ENCODE measurements at regions not wholly inside any gene's neighbourhood (a gene's known extent, or its start where the extent isn't known, plus 50 kb on each side); places are given as distances from the start of the nearest gene placed in this dataset.

DNA sequence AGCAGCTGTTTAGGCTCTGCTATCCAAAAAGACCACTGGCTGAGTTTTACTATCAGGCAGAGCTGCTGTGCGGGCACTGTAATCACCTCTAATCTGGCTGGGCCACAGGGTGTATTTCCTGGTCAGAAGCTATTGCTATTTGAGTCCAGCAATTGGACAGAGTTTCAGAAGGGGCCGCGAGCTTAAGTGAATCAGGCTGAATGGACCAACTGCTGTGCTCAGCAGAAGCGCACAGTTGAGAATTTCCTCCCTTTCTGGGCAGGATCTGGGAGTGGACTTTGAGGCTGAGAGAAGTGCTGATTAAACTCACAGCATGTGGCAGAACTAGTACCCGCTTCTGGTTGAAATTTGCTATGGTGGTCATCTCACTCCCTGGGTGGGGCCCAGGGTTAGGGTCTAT is 251.8 kb downstream of the INSIG2 start:
- no peak for DNase-seq (ENCODE audit: low read depth, low spot score)

GRCh38 chr2:118339386-118339785 is 251.1 kb downstream of the INSIG2 start:
- no peak for DNase-seq (ENCODE audit: low read depth, low spot score)

DNA sequence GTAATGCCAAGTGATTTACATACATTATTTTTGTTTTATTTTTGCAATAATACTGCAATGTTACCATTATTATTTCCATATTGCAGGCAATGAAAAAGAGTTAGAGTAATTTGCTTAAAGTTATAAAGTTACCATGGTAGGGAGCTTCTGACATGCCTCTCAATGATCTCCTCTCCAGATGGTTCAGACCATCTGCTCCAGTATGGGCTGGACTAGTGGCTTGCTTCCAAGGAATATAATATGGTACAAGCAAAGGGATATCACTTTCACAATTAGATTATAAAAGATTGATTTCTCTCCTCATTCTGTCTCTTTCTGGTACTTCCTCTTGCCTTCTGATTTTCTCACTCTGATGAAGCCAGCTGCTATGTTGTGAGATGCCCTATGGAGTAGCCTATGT is 245.4 kb downstream of the INSIG2 start:
- DNase-seq (ENCODE audit: low read depth, low spot score): no peak

- DNase-seq (ENCODE audit: low read depth, low spot score): no peak
These were observed 237.2 kb downstream of the INSIG2 start for GRCh38 chr2:118325321-118325955.

DNA sequence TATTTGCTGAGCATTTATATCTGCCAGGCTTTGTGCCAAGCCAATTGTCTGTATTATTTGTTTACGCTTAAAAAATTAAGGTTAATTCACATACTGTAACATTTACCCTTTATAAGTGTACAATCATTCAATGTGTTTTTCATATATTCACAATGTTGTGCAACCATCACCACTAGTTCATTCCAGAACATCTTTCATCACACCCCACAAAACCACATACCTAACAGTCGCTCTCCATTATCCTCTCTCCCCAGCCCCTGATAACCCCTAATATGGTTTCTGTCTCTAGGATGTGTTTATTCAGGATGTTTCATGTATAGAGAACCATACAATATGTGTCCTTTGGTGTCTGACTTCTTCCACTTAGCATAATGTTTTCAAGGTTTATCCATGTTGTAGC is 234.1 kb downstream of the INSIG2 start:
- DNase-seq (ENCODE audit: low read depth, low spot score): no peak

DNA sequence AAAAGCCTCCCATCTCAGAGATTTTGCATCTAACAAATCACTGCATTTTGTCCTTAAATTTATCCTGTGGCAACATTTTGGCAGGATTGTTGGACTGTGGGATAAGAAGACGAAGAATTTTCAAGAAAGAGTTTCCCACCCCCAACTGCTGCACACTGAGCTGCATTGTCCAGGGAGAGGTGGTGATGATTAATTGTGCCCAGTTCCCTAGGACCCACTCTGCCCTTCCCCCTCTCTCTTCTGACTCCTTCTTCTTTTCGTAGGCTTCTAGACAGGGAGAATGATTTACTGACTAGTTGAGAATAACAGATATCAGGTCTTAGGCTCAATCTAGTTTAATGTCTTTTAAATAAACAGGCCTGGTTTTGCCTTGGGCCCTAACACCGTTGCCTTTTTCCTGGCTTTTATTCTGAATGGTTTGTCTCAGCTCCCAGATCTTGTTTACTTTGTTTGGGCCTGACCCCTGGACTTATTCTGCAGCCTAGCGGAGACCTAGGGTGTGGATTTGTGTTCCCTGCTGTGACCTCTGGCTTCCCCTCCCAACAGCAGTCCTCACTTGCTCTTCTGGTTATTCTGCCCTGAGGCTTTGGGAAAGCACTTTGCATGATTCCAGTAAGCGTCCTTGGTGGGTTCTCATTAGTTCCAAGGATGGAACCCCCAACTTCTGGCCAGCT is 233.3 kb downstream of the INSIG2 start:
- DNase-seq (ENCODE audit: low read depth, low spot score): no peak

DNA sequence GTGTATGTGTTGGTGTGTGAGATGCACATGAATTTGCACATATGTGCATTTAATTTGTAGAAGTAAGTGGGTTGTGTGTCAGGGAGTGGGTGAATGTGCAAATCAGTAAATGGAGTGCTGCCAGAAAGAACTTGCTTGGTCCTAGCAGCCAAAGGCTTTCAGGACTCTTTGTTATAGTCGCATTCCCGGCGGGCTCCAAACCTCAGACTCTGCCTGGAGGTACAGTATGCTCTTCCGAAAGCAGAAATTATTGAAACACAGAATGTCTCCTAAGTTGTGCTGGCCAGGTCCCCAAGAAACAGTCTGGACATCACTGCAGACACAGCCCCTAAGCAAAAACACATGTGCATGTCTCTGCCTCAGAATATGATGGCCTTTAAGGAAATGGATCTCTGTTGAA is 232.4 kb downstream of the INSIG2 start:
- DNase-seq (ENCODE audit: low read depth, low spot score): no peak

GRCh38 chr2:118320196-118320595 is 231.9 kb downstream of the INSIG2 start:
- DNase-seq (ENCODE audit: low read depth, low spot score): no peak

DNA sequence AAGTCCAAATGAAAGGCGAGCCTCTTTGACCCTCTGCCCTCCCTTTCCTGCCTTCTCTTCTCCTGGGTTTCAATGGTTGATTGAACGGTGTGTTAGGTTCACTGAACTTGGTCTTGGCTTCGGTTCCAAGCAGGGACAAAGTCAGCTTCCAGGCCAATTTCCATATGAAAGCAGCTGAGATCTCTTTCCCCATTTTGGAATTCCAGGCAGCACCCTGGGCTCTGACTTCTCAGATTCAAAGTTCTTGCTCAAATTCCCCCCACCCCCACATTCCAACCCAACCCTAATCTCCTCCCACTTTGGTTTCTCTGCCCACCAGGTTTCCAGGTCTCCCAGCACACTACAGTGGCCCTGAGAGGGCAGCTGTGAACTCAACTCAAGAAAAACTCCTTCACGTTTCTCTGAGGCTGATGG is 231.0 kb downstream of the INSIG2 start:
- no peak for DNase-seq (ENCODE audit: low read depth, low spot score)

DNA sequence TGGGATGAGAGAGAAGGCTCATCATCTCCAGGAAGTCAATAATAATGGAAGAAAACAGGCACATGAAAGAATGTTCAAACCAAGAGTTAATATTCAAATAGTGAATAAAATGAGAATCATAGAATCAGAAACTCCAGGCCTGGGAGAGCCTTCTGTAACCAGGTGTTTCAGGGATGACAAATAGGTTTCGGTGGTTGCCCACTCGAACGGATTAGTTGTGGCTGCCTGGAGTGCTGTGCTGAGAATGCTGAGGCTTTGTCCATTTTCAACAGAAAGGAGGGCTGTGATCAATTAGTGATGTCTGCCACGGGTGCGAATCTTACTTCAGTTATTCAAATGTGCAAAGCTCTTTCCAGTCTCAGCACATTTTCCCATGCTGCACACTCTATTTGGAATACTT is 227.3 kb downstream of the INSIG2 start:
- no peak for DNase-seq (ENCODE audit: low read depth, low spot score)

DNA sequence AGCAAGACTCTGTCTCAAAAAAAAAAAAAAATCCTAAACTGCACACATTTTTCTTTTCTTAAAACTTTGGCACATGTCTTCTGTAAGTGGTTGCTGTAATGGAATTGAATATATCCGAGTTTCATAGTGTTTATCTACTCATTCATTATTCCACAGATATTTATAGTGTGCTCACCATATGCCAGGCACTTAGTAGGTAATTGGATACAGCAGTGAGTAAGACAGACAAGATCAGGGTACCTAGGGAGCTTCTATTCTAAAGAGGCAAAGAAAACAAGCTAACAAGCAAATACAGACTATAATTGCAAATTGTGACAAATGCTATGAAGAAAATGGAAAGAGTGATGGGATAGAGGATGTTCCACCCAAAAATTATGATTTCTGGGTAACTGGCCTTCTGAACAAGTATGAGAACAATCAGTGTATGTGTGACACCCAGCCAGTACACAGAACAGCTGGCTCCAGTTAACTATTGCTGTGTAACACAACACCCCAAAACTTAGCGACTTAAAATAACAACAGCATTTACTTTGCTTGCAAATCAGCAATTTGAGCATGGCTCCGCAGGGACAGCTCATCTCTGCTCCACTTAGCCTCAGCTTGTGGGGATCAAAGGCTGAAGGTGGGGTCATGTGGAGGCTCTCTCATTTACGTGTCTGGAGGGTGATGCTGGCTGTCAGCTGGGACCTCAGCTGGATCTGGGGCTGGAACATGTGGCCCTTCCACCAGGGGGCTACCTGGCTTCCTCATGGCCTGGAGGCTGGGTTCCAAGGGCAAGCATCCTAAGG is 224.9 kb downstream of the INSIG2 start:
- no peak for DNase-seq (ENCODE audit: low read depth, low spot score)

- no peak for DNase-seq (ENCODE audit: low read depth, low spot score)
These were observed 222.6 kb downstream of the INSIG2 start for GRCh38 chr2:118310681-118311429.

- DNase-seq (ENCODE audit: low read depth, low spot score): peak; percentile 28
These were observed 221.8 kb downstream of the INSIG2 start for GRCh38 chr2:118309946-118310680.

DNA sequence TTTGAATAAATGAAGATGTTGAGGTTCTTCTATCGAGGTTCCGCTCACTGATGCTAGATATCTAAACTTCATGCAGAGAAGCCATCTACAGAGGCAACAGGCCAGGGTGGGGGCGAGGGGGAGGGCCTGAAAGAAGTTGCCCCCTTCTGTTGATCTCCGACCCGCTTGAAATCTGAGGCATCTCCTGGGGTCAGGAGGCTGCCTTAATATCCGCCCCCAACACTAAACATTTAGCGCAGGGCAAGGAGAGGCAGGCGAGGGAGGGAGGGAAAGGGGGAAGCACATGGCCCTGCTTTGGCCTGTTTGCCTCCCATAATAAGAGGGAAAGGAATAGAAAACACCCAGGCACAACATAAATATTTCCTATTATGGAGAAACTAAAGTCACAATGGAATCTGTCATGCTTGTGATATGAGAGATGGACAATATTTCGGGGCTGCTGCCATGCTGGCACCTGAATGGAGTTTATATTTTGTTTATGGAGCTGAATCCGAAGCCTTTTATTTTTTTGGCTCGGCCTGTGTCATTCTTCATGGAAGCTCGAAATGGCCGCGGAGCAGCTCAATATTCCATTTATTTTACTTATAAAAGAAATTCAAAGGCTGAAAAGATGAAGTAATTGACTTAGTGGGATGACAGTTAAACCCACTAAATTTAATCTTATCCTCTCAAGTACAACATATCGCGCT is 221.1 kb downstream of the INSIG2 start:
- DNase-seq (ENCODE audit: low read depth, low spot score): no peak

GRCh38 chr2:118307864-118308263 is 219.6 kb downstream of the INSIG2 start:
- no peak for DNase-seq (ENCODE audit: low read depth, low spot score)

- no peak for DNase-seq (ENCODE audit: low read depth, low spot score)
These were observed 213.0 kb downstream of the INSIG2 start for GRCh38 chr2:118301248-118301647.

DNA sequence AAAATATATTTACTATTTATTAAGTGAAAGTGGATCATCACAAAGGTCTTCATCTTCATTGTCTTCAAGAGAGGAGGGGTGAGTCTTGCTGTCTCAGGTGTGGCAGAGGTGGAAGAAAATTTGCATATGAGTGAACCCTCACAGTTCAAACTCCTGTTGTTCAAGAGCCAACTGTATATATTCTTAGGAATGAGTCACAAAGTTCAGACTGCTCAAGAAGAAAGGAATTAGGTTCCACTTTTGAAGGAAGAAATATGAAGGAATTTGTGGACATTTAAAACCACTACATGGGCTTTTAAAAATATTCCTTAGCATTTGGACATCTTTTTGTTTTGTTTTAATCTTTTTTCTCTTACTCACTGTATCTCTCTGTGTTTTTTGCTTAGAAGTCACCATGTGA is 212.6 kb downstream of the INSIG2 start:
- DNase-seq (ENCODE audit: low read depth, low spot score): no peak

GRCh38 chr2:118296663-118297062 is 208.4 kb downstream of the INSIG2 start:
- no peak for DNase-seq (ENCODE audit: low read depth, low spot score)

DNA sequence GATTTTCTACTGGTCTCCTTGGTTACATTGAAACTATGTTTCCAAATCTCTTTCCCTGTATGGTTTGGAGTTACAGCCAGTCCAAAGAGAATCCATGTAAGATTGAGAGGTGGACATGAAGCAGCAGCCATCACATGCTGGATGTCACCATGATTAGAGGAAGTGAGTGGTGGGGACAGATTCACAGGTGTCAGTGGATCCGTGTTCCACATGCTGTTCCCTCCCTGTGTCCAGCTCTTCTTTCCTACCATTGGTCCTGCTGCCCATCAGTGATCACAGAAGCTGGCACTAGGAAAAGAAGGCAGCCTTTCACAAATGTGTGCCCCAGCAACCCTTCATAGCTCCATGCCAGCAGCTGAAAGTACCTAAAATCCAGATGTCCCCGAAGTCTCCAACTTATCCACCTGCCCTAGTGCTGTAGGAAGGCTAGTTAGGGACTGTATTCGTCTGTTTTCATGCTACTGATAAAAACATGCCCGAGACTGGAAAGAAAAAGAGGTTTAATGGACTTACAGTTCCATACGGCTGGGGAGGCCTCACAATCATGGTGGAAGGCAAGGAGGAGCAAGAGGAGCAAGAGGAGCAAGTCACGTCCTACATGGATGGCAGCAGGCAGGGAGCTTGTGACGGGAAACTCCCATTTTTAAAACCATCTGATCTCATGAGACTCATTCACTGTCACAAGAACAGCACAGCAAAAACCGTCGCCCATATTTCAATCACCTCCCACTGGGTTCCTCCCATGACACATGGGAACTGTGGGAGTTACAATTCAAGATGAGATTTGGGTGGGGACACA is 207.5 kb downstream of the INSIG2 start:
- no peak for DNase-seq (ENCODE audit: low read depth, low spot score)

GRCh38 chr2:118294063-118294462 is 205.8 kb downstream of the INSIG2 start:
- DNase-seq (ENCODE audit: low read depth, low spot score): no peak

Data from activated CD4-positive, CD25-positive, alpha-beta regulatory T cell treated with anti-CD3 and anti-CD28 coated beads, Interleukin-2, amount 50 U/mL, for 16 hours (primary cell).